Lower lobe of right lung (tissue), 2 donors: ENCODE measurements at regions not wholly inside any gene's neighbourhood (a gene's known extent, or its start where the extent isn't known, plus 50 kb on each side); places are given as distances from the start of the nearest gene placed in this dataset.

Source experiments
- ATAC-seq, 2 donors: fragments of 200-7000 bp; cut with Tn5 transposase; one replicate each; pipeline ENCODE4 v1.9.1; 2020 to 2022; ENCODE audit warnings: mild to moderate bottlenecking in 2 of 2, moderate library complexity in 2 of 2
- DNase-seq: peaks from one replicate; pipeline ENCODE4 v3.0.0-alpha.2; 2020
- H3K27ac ChIP-seq: fragments of 200-600 bp; one replicate; pipeline ENCODE4 v1.8.0; 2022
- H3K27me3 ChIP-seq: fragments of 200-600 bp; one replicate; pipeline ENCODE4 v1.8.0; 2022; ENCODE audit warnings: low read depth
- H3K36me3 ChIP-seq: fragments of 200-600 bp; one replicate; pipeline ENCODE4 v1.8.0; 2022; ENCODE audit warnings: mild to moderate bottlenecking
- H3K4me1 ChIP-seq: fragments of 200-600 bp; one replicate; pipeline ENCODE4 v1.8.0; 2022
- H3K4me3 ChIP-seq: fragments of 200-600 bp; one replicate; pipeline ENCODE4 v1.8.0; 2022; ENCODE audit warnings: mild to moderate bottlenecking
- H3K9me3 ChIP-seq: fragments of 200-600 bp; one replicate; pipeline ENCODE4 v1.8.0; 2022
- intact Hi-C: fragments of 100-400 bp; cut with DNase I; formaldehyde crosslinking; loops from one replicate; pipeline ENCODE4 v1.11.0; 2022
- TF ChIP-seq, protein P1 (sequence below): fragments of 200-600 bp; IDR thresholded peaks from one replicate; pipeline ENCODE4 v1.8.0; 2022; ENCODE audit warnings: antibody characterized with exemption, mild to moderate bottlenecking
- donor health status: DM: no; HTN: yes; CAD: no; lungs with severe emphysema.

- no peak overlapping the region for H3K4me3 ChIP-seq
- ATAC-seq = no peak
- H3K27me3 ChIP-seq = no peaks in the 10 kb centered on the region
- H3K4me1 ChIP-seq = no peaks in the 10 kb centered on the region
- no peak overlapping the region for H3K27ac ChIP-seq
- intact Hi-C loops = no loop called here
- no peaks in the 10 kb centered on the region for H3K36me3 ChIP-seq
- TF ChIP-seq, protein P1, sequence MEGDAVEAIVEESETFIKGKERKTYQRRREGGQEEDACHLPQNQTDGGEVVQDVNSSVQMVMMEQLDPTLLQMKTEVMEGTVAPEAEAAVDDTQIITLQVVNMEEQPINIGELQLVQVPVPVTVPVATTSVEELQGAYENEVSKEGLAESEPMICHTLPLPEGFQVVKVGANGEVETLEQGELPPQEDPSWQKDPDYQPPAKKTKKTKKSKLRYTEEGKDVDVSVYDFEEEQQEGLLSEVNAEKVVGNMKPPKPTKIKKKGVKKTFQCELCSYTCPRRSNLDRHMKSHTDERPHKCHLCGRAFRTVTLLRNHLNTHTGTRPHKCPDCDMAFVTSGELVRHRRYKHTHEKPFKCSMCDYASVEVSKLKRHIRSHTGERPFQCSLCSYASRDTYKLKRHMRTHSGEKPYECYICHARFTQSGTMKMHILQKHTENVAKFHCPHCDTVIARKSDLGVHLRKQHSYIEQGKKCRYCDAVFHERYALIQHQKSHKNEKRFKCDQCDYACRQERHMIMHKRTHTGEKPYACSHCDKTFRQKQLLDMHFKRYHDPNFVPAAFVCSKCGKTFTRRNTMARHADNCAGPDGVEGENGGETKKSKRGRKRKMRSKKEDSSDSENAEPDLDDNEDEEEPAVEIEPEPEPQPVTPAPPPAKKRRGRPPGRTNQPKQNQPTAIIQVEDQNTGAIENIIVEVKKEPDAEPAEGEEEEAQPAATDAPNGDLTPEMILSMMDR = no peak
- no peak for DNase-seq
- no peaks in the 10 kb centered on the region for H3K9me3 ChIP-seq
Measured at GRCh38 chr1:72355899-72356298, 73.6 kb upstream of the NEGR1 start.

- no peak for ATAC-seq
- TF ChIP-seq, protein P1 = no peak
- no peaks in the 10 kb centered on the region for H3K9me3 ChIP-seq
Measured at GRCh38 chr1:72341661-72342060, 59.3 kb upstream of the NEGR1 start.

DNA sequence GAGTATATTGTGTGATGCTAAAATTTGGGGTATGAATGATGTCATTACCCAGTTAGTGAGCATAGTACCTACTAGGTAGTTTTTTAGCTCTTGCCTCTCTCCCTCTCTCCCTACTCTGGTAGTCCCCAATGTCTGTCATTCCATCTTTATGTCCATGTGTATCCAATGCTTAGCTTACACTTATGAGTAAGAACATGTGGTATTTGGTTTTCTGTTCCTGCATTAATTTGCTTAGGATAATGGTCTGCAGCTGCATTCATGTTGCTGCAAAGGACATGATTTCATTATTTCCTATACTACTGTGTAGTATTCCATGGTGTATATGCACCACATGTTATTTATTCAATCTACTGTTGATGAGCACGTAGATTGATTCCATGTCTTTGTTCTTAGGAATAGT, 54.4 kb upstream of the NEGR1 start:
- DNase-seq = no peak

More at GRCh38 chr1:72341661-72342060, 59.3 kb upstream of the NEGR1 start:
- intact Hi-C loops = no loop called here
- H3K27me3 ChIP-seq = no peaks in the 10 kb centered on the region
- no peak overlapping the region for H3K27ac ChIP-seq
- no peak overlapping the region for H3K4me3 ChIP-seq
- no peak for DNase-seq
- H3K4me1 ChIP-seq = no peaks in the 10 kb centered on the region
- H3K36me3 ChIP-seq = no peaks in the 10 kb centered on the region

More for the DNA sequence above, 54.4 kb upstream of the NEGR1 start:
- intact Hi-C loops = no loop called here
- TF ChIP-seq, protein P1 = no peak
- H3K36me3 ChIP-seq = no peaks in the 10 kb centered on the region
- no peak for ATAC-seq
- H3K27ac ChIP-seq = no peak overlapping the region
- no peak overlapping the region for H3K4me3 ChIP-seq
- H3K4me1 ChIP-seq = no peaks in the 10 kb centered on the region
- no peaks in the 10 kb centered on the region for H3K27me3 ChIP-seq
- no peaks in the 10 kb centered on the region for H3K9me3 ChIP-seq
